HepG2 (cell line): ENCODE measurements at regions not wholly inside any gene's neighbourhood (a gene's known extent, or its start where the extent isn't known, plus 50 kb on each side); places are given as distances from the start of the nearest gene placed in this dataset.

Source experiments
- CREB1 ChIP-seq, 2 experiments: fragments of 450-650 bp in 1 of 2; IDR thresholded peaks; 2 replicates each; pipeline ENCODE4 v1.6.1; 2016 to 2017; ENCODE audit warnings: control low read depth in 1 of 2, mild to moderate bottlenecking in 1 of 2, missing compliant biosample characterization in 1 of 2, missing genetic modification characterization in 1 of 2
- ELF1 ChIP-seq: sonication (generic); formaldehyde crosslinking; IDR thresholded peaks from 2 replicates; pipeline ENCODE4 v1.4.0; 2020; ENCODE audit warnings: missing genetic modification reagents
- EP300 ChIP-seq, 3 experiments: sonication (generic) in 1 of 3; formaldehyde crosslinking in 1 of 3; IDR thresholded peaks; 2 replicates each; pipeline versions ENCODE4 v1.5.1 to v1.6.1; 2011 to 2020; ENCODE audit warnings: low read depth in 2 of 3, low read length in 2 of 3, borderline replicate concordance in 1 of 3, improper control_type of control experiment in 1 of 3, mild to moderate bottlenecking in 1 of 3, missing genetic modification reagents in 1 of 3, moderate library complexity in 1 of 3
- KLF11 ChIP-seq: IDR thresholded peaks from 2 replicates; pipeline ENCODE4 v1.6.1; 2016; ENCODE audit warnings: missing compliant biosample characterization
- REST ChIP-seq, 2 experiments: IDR thresholded peaks; 2 replicates each; pipeline ENCODE4 v1.6.1; 2011 to 2012; ENCODE audit warnings: low read length in 2 of 2, borderline replicate concordance in 1 of 2, low read depth in 1 of 2, mild to moderate bottlenecking in 1 of 2, moderate library complexity in 1 of 2
- RFX5 ChIP-seq: IDR thresholded peaks from 2 replicates; pipeline ENCODE4 v1.6.1; 2011; ENCODE audit warnings: low read depth, low read length, improper control_type of control experiment
- SP1 ChIP-seq, 2 experiments: fragments of 450-650 bp in 1 of 2; sonication (generic) in 1 of 2; formaldehyde crosslinking in 1 of 2; IDR thresholded peaks; 2 replicates each; pipeline versions ENCODE4 v1.4.0 to v1.6.1; 2016 to 2020; ENCODE audit warnings: missing genetic modification reagents in 1 of 2
- USF2 ChIP-seq, 2 experiments: sonication (generic) in 1 of 2; formaldehyde crosslinking in 1 of 2; IDR thresholded peaks; 2 replicates each; pipeline versions ENCODE4 v1.5.1 to v1.6.1; 2011 to 2020; ENCODE audit warnings: borderline replicate concordance in 1 of 2, low read depth in 1 of 2, low read length in 1 of 2, mild to moderate bottlenecking in 1 of 2, missing genetic modification reagents in 1 of 2, moderate library complexity in 1 of 2

- TF ChIP-seq KLF11 (CRISPR knock-in tag) (no peak), SP1 (IDR thresholded peaks at IDR 0.05) (no peak), SP1 (CRISPR knock-in tag; IDR thresholded peaks at IDR 0.05) (no peak), ELF1 (CRISPR knock-in tag) (no peak), REST (IDR thresholded peaks at IDR 0.05; ENCODE audit: borderline replicate concordance in 1 of 2, low read depth in 1 of 2, low read length in 2 of 2) (no peak), RFX5 (no peak), CREB1 (IDR thresholded peaks at IDR 0.05) (no peak), CREB1 (CRISPR knock-in tag; IDR thresholded peaks at IDR 0.05) (no peak), EP300 (IDR thresholded peaks at IDR 0.05; ENCODE audit: low read depth in 2 of 2, low read length in 2 of 2) (no peak), EP300 (CRISPR knock-in tag; IDR thresholded peaks at IDR 0.05; ENCODE audit: borderline replicate concordance) (no peak), USF2 (IDR thresholded peaks at IDR 0.05; ENCODE audit: low read depth, low read length) (no peak), USF2 (CRISPR knock-in tag; IDR thresholded peaks at IDR 0.05; ENCODE audit: borderline replicate concordance) (no peak)
Observed at GRCh38 chr3:56908004-56908403, 106.3 kb upstream of the ARHGEF3 start.
